PC-9 (cell line): ENCODE measurements at regions not wholly inside any gene's neighbourhood (a gene's known extent, or its start where the extent isn't known, plus 50 kb on each side); places are given as distances from the start of the nearest gene placed in this dataset.

Source experiments
- CTCF ChIP-seq: fragments of 200-600 bp; sonication (generic); conservative IDR thresholded peaks from 2 replicates; pipeline ENCODE4 v1.6.1; 2017; ENCODE audit warnings: mixed run types, antibody characterized with exemption, mild to moderate bottlenecking, moderate library complexity
- EZH2 ChIP-seq: fragments of 200-600 bp; sonication (generic); IDR thresholded peaks from 2 replicates; pipeline ENCODE4 v1.8.0; 2017; ENCODE audit warnings: antibody characterized with exemption, low read depth

GRCh38 chr13:87444135-87444534 is 227.0 kb upstream of the SLITRK5 start:
- no peak for TF ChIP-seq CTCF
- no peak for TF ChIP-seq EZH2
